ENCODE measurements at regions not wholly inside any gene's neighbourhood (a gene's known extent, or its start where the extent isn't known, plus 50 kb on each side); places are given as distances from the start of the nearest gene placed in this dataset.
"Not testable (repeated sequence)": the region's sequence is repeated elsewhere in the genome, so short reads cannot be mapped to it uniquely, and the experiment has no call there.

GRCh38 chr1:184160236-184160635 lies 108.7 kb downstream of the TSEN15 start:
- no peaks in the 10 kb centered on the region for H3K9me3 ChIP-seq (ENCODE audit: insufficient read depth, low read depth, low read length)
- no peak overlapping the region for H3K9ac ChIP-seq (ENCODE audit: low read depth, low read length)
- H3K27me3 ChIP-seq (ENCODE audit: insufficient read depth, low read length): 0 out of 2 replicates have a peak, but pooled peaks cover 5% of the 10 kb centered on the region
- no peak overlapping the region for H3K27ac ChIP-seq (ENCODE audit: low read length)
- H3K4me3 ChIP-seq (ENCODE audit: low read length): no peak overlapping the region
- H3K36me3 ChIP-seq (ENCODE audit: insufficient read depth, low read depth, low read length): no peaks in the 10 kb centered on the region
- H3K4me1 ChIP-seq (ENCODE audit: insufficient read depth, low read length): peaks cover 16% of the 10 kb centered on the region

GRCh38 chr1:184161071-184161698 lies 109.7 kb downstream of the TSEN15 start:
- Histone ChIP-seq H3K27me3 (ENCODE audit: insufficient read depth, low read length) (0 out of 2 replicates have a peak, but pooled peaks cover 5% of the 10 kb centered on the region), H3K4me1 (ENCODE audit: insufficient read depth, low read length) (peaks cover 16% of the 10 kb centered on the region), H3K36me3 (ENCODE audit: insufficient read depth, low read depth, low read length) (no peaks in the 10 kb centered on the region), H3K9me3 (ENCODE audit: insufficient read depth, low read depth, low read length) (no peaks in the 10 kb centered on the region), H3K4me3 (ENCODE audit: low read length) (no peak overlapping the region), H3K27ac (ENCODE audit: low read length) (no peak overlapping the region), H3K9ac (ENCODE audit: low read depth, low read length) (no peak overlapping the region)

DNA sequence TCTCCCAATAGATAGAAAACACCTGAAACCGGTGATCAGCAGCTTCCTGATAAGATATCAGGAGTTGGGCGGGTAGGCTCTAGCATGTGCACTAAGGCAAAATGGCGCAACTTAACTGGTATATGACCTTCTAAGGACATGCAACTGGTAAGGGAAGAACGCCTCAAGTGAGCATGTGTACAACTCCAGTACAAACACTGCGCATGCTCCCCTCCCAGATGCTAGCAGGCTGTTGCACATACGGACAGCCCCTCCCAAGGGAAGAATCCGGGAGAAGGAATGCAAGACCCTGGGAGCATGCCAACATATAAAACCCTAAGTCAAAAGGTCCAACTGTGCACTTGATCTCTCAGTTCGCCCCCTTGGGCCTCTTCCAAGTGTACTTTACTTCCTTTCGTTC lies 110.8 kb downstream of the TSEN15 start:
- Histone ChIP-seq H3K27ac (ENCODE audit: low read length) (no peak overlapping the region), H3K9me3 (ENCODE audit: insufficient read depth, low read depth, low read length) (no peaks in the 10 kb centered on the region), H3K9ac (ENCODE audit: low read depth, low read length) (no peak overlapping the region), H3K27me3 (ENCODE audit: insufficient read depth, low read length) (0 out of 2 replicates have a peak, but pooled peaks cover 5% of the 10 kb centered on the region), H3K4me3 (ENCODE audit: low read length) (no peak overlapping the region), H3K4me1 (ENCODE audit: insufficient read depth, low read length) (peaks cover 7% of the 10 kb centered on the region), H3K36me3 (ENCODE audit: insufficient read depth, low read depth, low read length) (no peaks in the 10 kb centered on the region)

DNA sequence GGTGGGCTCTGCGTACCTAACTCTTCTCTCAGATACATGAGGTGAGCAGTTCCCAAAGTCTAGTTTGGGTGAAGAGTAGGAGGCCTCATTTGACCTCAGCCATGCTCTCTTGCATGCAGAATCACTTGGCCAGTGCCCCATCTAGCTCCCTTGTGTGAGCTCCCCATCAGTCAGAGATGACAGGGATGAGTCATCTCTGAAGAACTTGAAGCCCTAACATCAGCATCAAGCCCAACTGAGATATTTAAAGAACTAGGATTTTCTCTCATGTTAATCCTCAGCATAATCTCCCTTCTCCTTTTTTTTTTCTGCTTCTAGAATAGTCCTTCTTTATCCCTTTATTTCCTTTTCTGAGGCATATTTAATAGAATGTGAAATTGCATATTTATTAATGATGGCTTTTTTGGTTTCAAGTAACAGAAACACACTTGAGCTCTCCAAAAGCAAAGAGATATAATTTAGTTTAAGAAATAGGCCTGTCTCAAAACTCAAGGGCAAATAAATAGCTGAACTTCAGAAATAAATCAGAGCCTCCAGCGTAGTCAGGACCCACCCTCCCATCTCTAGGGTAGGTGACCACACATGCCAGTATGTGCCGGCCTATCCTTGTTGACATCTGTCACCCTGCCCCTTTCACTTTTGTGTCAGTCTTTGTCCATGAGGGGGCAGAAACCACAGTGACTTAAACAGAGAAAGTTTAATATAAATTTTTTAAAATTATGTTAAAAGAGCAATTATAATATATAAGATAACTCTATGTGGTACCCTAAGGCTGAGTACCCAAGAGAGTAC lies 112.3 kb downstream of the TSEN15 start:
- Histone ChIP-seq H3K9me3 (ENCODE audit: insufficient read depth, low read depth, low read length) (no peaks in the 10 kb centered on the region), H3K4me1 (ENCODE audit: insufficient read depth, low read length) (no peaks in the 10 kb centered on the region), H3K27ac (ENCODE audit: low read length) (no peak overlapping the region), H3K27me3 (ENCODE audit: insufficient read depth, low read length) (no peaks in the 10 kb centered on the region), H3K9ac (ENCODE audit: low read depth, low read length) (no peak overlapping the region), H3K36me3 (ENCODE audit: insufficient read depth, low read depth, low read length) (no peaks in the 10 kb centered on the region), H3K4me3 (ENCODE audit: low read length) (no peak overlapping the region)

- H3K4me1 ChIP-seq (ENCODE audit: insufficient read depth, low read length): no peaks in the 10 kb centered on the region
- H3K27ac ChIP-seq (ENCODE audit: low read length): no peak overlapping the region
- H3K36me3 ChIP-seq (ENCODE audit: insufficient read depth, low read depth, low read length): no peaks in the 10 kb centered on the region
- H3K27me3 ChIP-seq (ENCODE audit: insufficient read depth, low read length): no peaks in the 10 kb centered on the region
- H3K9ac ChIP-seq (ENCODE audit: low read depth, low read length): no peak overlapping the region
- no peak overlapping the region for H3K4me3 ChIP-seq (ENCODE audit: low read length)
- no peaks in the 10 kb centered on the region for H3K9me3 ChIP-seq (ENCODE audit: insufficient read depth, low read depth, low read length)
These were observed 113.0 kb downstream of the TSEN15 start for GRCh38 chr1:184164536-184164935.

DNA sequence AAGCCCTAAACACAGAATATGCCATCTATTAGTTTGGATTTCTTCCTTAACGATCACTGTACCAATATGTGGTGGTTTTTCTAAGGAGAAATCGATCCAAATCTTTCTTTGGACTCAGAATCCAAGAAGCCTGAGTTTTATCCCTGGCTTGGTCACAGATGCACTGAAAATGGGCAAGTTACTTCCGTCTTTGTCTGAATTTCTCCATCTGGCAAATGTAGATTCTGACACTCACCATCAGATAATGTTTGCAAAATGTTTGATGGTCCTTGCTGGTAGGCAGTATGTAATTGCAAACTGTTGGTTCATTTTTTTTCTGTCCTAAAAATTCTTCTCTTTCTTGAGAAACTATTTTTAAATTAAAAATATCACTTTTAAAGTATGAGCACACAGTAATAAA lies 115.0 kb downstream of the TSEN15 start:
- Histone ChIP-seq H3K9me3 (ENCODE audit: insufficient read depth, low read depth, low read length) (no peaks in the 10 kb centered on the region), H3K27ac (ENCODE audit: low read length) (no peak overlapping the region), H3K36me3 (ENCODE audit: insufficient read depth, low read depth, low read length) (no peaks in the 10 kb centered on the region), H3K9ac (ENCODE audit: low read depth, low read length) (no peak overlapping the region), H3K4me3 (ENCODE audit: low read length) (no peak overlapping the region), H3K4me1 (ENCODE audit: insufficient read depth, low read length) (no peaks in the 10 kb centered on the region), H3K27me3 (ENCODE audit: insufficient read depth, low read length) (no peaks in the 10 kb centered on the region)

GRCh38 chr1:184167352-184167751 lies 115.8 kb downstream of the TSEN15 start:
- Histone ChIP-seq H3K9me3 (ENCODE audit: insufficient read depth, low read depth, low read length) (no peaks in the 10 kb centered on the region), H3K27ac (ENCODE audit: low read length) (no peak overlapping the region), H3K4me3 (ENCODE audit: low read length) (no peak overlapping the region), H3K36me3 (ENCODE audit: insufficient read depth, low read depth, low read length) (no peaks in the 10 kb centered on the region), H3K9ac (ENCODE audit: low read depth, low read length) (no peak overlapping the region), H3K27me3 (ENCODE audit: insufficient read depth, low read length) (no peaks in the 10 kb centered on the region), H3K4me1 (ENCODE audit: insufficient read depth, low read length) (no peaks in the 10 kb centered on the region)

GRCh38 chr1:184170719-184171118 lies 119.2 kb downstream of the TSEN15 start:
- Histone ChIP-seq H3K9me3 (ENCODE audit: insufficient read depth, low read depth, low read length) (no peaks in the 10 kb centered on the region), H3K9ac (ENCODE audit: low read depth, low read length) (no peak overlapping the region), H3K4me3 (ENCODE audit: low read length) (no peak overlapping the region), H3K4me1 (ENCODE audit: insufficient read depth, low read length) (no peaks in the 10 kb centered on the region), H3K36me3 (ENCODE audit: insufficient read depth, low read depth, low read length) (no peaks in the 10 kb centered on the region), H3K27me3 (ENCODE audit: insufficient read depth, low read length) (no peaks in the 10 kb centered on the region), H3K27ac (ENCODE audit: low read length) (no peak overlapping the region)

DNA sequence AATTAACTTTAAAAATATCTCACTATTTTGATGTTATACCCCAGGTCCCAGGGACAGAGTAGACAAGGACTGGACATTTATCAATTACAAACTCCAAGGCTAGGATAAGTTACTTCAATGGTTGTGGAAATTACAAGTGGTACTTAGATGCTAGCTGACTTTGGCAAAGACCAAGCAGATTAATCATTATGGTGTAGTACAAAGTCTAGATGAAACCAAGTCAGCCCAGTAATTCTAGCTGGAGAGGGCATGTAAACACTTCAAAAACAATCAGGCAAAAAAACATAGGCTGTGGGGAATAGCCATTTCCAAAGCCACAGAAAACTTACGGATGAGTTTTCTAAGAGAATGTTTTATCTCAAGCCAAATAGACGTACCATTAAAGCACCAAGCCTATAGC lies 124.5 kb downstream of the TSEN15 start:
- H3K9ac ChIP-seq (ENCODE audit: low read depth, low read length): no peak overlapping the region
- H3K4me3 ChIP-seq (ENCODE audit: low read length): no peak overlapping the region
- no peaks in the 10 kb centered on the region for H3K9me3 ChIP-seq (ENCODE audit: insufficient read depth, low read depth, low read length)
- no peaks in the 10 kb centered on the region for H3K4me1 ChIP-seq (ENCODE audit: insufficient read depth, low read length)
- H3K27ac ChIP-seq (ENCODE audit: low read length): no peak overlapping the region
- H3K27me3 ChIP-seq (ENCODE audit: insufficient read depth, low read length): no peaks in the 10 kb centered on the region
- no peaks in the 10 kb centered on the region for H3K36me3 ChIP-seq (ENCODE audit: insufficient read depth, low read depth, low read length)

DNA sequence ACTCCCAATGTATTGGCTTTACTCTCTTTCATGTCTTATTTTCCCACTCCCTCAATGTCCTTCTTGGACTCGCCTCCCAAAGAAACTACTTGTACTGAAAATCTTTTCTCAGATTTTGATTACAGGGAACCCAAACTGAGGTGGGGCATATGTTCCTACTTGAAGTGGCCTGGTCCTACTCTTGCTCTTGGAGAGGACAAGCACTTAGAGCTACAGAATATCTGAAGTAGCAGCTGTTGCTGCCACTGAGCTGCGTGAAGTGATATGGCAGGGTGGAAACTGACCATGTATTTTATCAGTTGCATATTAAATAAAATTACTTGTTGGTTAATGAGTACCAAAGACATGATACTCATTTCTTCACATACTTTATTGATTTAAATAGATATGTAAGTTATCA lies 129.5 kb downstream of the TSEN15 start:
- Histone ChIP-seq H3K27me3 (ENCODE audit: insufficient read depth, low read length) (no peaks in the 10 kb centered on the region), H3K9me3 (ENCODE audit: insufficient read depth, low read depth, low read length) (no peaks in the 10 kb centered on the region)

GRCh38 chr1:184183919-184184318 lies 132.4 kb downstream of the TSEN15 start:
- peaks cover 3% of the 10 kb centered on the region; the same call in 1 of the 2 replicates for H3K27me3 ChIP-seq (ENCODE audit: insufficient read depth, low read length)
- no peaks in the 10 kb centered on the region for H3K36me3 ChIP-seq (ENCODE audit: insufficient read depth, low read depth, low read length)
- H3K4me3 ChIP-seq (ENCODE audit: low read length): no peak overlapping the region
- H3K9me3 ChIP-seq (ENCODE audit: insufficient read depth, low read depth, low read length): no peaks in the 10 kb centered on the region
- H3K4me1 ChIP-seq (ENCODE audit: insufficient read depth, low read length): no peaks in the 10 kb centered on the region
- no peak overlapping the region for H3K9ac ChIP-seq (ENCODE audit: low read depth, low read length)
- no peak overlapping the region for H3K27ac ChIP-seq (ENCODE audit: low read length)

More for the DNA sequence above, 129.5 kb downstream of the TSEN15 start:
- Histone ChIP-seq H3K9ac (ENCODE audit: low read depth, low read length) (no peak overlapping the region), H3K4me3 (ENCODE audit: low read length) (no peak overlapping the region), H3K27ac (ENCODE audit: low read length) (no peak overlapping the region), H3K4me1 (ENCODE audit: insufficient read depth, low read length) (no peaks in the 10 kb centered on the region), H3K36me3 (ENCODE audit: insufficient read depth, low read depth, low read length) (no peaks in the 10 kb centered on the region)

GRCh38 chr1:184184614-184185013 lies 133.1 kb downstream of the TSEN15 start:
- not testable (repeated sequence) for H3K9ac ChIP-seq (ENCODE audit: low read depth, low read length); H3K4me3 ChIP-seq (ENCODE audit: low read length)

More at GRCh38 chr1:184184614-184185013, 133.1 kb downstream of the TSEN15 start:
- not testable (repeated sequence) for H3K9me3 ChIP-seq (ENCODE audit: insufficient read depth, low read depth, low read length); H3K4me1 ChIP-seq (ENCODE audit: insufficient read depth, low read length); H3K36me3 ChIP-seq (ENCODE audit: insufficient read depth, low read depth, low read length); H3K27me3 ChIP-seq (ENCODE audit: insufficient read depth, low read length); H3K27ac ChIP-seq (ENCODE audit: low read length)
